OCI-M2 (cell line): ENCODE measurements at regions not wholly inside any gene's neighbourhood (a gene's known extent, or its start where the extent isn't known, plus 50 kb on each side); places are given as distances from the start of the nearest gene placed in this dataset.
"Not testable (repeated sequence)": the region's sequence is repeated elsewhere in the genome, so short reads cannot be mapped to it uniquely, and the experiment has no call there.

Experiments used
- DNase-seq: peaks from one replicate; lab custom pipeline; 2025; ENCODE audit not compliant: unreplicated experiment; lab: John Stamatoyannopoulos, UW

DNA sequence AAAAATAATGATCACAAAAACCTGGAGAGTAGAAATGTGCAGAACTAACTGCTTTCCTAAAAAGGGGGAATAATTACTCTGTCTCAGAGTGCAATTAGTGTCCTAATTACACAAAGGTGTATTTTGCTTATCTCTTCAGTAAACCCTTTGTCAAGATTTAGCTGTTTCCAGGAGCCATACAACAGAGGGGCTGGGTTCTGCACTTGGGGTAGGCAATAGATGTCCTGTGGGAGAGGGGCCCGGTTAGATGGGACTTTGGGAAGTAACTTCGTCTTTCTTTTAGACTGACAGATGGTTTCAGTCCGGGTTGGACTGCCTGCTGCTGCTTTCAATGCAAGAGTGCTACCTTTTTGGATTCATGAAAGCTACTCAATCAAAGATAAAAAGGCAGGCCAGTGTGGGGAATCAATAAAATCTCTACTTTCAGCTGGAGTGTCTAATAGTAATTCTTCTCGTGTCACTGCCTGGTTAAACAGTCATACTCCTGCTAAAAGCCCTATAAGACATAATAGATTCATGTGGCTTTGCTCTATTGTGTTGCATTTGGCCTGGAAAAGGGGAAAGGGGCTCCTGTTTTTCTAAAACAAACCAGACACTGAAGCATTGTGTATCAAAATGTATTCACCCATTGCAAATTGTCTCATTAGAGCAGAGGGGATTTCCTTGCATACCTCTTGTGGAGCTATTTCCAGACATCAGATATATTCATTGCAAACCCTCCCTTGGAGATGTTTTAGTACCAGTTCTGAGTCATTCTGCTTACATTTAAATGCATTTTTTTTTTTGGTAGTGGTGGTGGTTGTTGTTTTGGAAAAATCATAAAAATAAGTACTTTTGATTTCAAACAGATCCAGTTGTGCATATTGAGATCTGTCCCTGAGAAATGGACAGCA lies 83.3 kb upstream of the PCDH8 start:
- DNase-seq, result no peak

DNA sequence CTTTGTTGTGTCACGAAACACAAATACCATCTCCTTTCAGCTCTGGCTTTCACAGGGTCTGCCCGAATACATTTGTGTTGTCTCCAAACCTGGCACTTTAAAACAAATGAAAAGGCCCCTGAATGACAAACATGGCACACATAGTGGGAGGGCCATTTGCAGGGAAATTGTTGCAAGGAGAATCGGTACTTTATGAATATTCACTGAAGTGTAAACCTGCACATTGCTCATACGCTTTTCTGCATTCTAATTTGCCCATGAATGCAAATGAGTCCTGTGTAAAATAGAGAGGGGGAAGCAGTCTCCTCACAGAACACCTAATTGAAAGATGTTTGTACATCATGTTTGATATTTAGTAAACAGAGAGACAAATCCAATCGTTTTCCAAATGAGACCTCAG lies 82.7 kb upstream of the PCDH8 start:
- no peak for DNase-seq

DNA sequence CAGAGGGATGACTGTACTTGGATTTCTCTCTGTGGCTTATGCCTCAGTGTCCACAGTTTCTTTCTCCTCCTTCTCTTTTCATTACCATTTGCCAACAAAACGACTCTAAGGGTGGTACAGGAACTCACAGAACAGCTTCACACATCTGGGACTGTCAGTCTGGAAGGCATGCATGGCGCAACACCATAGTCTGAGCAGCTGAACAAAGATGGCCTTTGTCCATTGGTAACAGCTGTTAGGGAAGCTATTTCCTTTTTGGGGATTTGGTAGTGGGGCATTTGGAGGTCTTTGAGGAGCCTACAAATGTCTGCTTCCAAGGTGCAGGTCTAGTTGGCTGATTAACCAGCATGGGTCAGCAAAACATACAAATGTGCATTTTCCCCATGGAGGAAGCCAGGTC lies 81.4 kb upstream of the PCDH8 start:
- no peak for DNase-seq

DNA sequence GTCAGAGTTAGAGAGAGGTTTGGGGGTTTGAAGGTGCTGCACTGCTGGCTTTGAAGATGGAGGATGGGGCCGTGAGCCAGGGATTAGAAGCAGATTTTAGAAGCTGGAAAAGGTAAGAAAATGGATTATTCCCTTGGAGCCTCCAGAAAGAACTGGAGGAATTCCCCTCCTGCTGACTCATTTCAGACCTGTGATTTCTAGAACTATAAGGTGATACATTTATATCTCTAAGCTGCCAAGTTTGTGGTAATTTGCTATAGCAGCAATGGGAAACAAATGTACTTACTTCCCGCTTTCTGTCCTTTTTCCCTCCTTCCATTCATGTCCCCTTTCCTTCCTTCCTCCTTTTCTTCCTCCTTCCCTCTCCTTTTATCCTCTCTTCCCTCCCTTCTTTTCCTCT lies 78.5 kb upstream of the PCDH8 start:
- DNase-seq, result no peak

- DNase-seq, result no peak
Observed at GRCh38 chr13:52925775-52926285, 77.4 kb upstream of the PCDH8 start.

- no peak for DNase-seq
Observed at GRCh38 chr13:52925251-52925650, 76.8 kb upstream of the PCDH8 start.

GRCh38 chr13:52924289-52925148 lies 76.1 kb upstream of the PCDH8 start:
- no peak for DNase-seq

GRCh38 chr13:52922961-52923360 lies 74.5 kb upstream of the PCDH8 start:
- no peak for DNase-seq

- no peak for DNase-seq
Observed at GRCh38 chr13:52921194-52921593, 72.8 kb upstream of the PCDH8 start.

DNA sequence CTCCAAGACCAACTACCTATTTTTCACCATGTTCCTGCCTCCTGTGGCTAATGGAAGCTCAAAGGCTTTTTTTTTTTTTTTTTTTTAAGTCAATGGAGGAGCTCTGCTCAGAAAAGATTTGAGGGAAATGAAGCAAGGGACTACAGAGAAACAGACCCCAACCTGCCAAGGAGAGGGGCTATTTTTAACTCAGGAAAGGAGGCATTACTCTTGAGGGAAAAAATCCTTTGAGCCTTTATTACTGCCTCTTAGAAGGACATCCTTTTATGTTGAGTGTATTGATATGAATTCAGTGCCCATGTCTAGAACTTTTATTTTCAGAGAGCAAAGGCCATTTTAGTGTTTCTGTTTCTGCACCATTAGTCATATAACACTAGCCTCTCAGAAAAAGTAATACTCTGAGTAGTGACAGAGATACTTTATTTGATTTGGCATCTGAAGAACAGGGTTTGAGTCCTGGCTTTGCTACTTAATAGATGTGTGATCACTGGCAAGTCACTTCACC lies 68.1 kb upstream of the PCDH8 start:
- no peak for DNase-seq

GRCh38 chr13:52911340-52911739 lies 62.9 kb upstream of the PCDH8 start:
- DNase-seq, result no peak

DNA sequence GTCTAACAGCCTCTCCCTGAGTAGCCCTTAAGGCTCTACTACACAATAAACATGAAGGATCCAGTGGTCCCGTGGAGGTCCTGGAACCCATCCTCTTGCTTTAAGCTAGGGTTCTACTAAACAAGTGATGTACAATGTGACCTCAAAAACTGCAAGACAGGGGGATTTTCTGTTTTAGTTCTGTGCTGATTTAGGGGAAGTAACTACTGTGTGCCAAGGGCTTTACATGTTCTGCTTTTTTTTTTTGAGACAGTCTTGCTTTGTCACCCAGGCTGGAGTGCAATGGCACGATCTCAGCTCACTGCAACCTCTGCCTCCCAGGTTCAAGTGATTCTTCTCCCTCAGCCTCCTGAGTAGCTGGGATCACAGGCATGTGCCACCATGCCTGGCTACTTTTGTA lies 61.9 kb upstream of the PCDH8 start:
- DNase-seq, result not testable (repeated sequence)

DNA sequence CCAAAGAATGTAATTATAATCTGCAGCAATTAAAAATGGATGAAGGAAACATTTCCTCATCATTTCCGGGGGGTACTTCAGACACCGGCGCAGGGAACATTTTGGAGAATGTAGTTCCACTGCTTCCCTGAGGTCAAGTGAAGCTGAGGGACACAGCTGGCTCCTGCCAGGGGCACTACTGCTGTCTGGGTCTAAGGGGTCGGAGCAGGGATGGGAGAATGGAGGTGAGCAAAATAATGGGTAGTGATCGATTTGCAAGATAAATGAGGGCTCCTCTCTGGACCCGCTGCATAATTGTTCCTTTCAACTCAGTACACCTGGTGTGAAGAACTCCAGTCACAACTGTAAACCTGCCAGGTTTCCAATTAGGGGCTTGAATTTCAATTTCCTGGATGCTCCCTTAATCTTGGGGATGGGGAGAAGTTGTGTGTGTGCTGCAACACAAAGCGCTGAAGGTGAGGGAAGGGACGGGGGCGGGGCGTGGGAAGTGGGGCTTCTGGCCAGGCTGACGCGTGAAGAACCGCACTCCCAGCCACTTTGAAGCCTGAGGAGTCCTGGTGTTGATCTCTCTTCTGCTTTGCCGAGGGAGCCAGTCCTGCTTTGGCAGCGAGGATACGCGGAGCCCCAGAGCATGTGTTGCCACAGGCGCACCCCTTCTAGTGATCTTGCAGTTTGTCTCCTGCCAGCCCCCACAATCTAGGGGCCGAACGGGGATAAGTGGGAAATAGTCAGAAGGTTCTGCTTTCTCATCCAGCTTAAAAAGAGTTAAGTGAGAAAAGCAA lies 57.9 kb upstream of the PCDH8 start:
- DNase-seq, result no peak

- DNase-seq, result no peak
Observed at GRCh38 chr13:52905701-52906100, 57.3 kb upstream of the PCDH8 start.

GRCh38 chr13:52903320-52903719 lies 54.9 kb upstream of the PCDH8 start:
- no peak for DNase-seq

DNA sequence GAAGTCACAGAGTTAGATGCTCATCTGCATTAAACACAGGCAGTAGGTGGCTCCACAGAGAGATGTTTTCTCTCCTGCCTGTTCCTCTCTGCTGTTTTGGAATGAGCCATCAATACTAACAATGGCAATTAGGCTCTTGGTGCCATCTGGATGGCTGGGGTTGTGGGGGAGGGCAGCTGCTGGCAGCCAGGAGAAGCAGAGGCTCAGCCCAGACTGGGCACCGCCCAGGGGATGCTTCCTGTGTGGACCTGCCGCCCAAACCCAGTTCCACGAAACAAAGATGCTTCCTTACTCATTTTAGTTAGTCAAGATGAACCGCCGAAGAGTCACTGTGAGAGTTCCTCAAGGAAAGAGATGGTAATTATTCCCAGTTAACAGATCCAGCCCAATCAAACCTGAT lies 50.8 kb upstream of the PCDH8 start:
- no peak for DNase-seq
